ENCODE measurements at regions not wholly inside any gene's neighbourhood (a gene's known extent, or its start where the extent isn't known, plus 50 kb on each side); places are given as distances from the start of the nearest gene placed in this dataset.

DNA sequence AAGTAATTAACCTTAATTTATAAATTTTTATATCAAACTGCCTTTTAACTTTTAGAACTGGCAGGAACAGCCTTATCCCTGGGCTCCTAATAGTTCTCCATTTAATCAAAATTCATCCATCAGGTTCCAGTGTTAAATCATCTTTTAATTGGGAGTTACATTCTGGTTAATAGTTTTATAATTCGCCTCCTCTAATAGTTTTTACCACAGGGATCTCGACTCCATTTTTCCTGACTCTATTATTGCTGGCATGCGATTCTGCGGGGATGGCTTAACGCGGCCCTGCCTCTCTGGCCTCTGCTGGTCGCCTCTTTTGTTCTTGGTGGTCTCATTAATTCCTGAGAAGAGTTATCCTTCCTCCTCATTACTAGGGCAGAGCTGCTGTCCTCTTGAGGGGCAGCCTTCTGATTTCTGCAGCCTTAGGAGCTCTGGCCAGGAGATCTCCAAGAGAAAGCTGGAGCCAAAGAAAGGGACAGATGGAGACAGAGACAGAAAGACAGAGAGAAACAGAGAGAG is 71.1 kb downstream of the MRM1 start:
- Mint-ChIP-seq H3K4me1 (no peaks in the 10 kb centered on the region), H3K36me3 (no peaks in the 10 kb centered on the region), H3K9me3 (no peaks in the 10 kb centered on the region), H3K27me3 (ENCODE audit: low read depth) (peaks cover 35% of the 10 kb centered on the region), H3K27ac (no peak overlapping the region), H3K4me3 (no peak overlapping the region)
- TF ChIP-seq, protein P1, sequence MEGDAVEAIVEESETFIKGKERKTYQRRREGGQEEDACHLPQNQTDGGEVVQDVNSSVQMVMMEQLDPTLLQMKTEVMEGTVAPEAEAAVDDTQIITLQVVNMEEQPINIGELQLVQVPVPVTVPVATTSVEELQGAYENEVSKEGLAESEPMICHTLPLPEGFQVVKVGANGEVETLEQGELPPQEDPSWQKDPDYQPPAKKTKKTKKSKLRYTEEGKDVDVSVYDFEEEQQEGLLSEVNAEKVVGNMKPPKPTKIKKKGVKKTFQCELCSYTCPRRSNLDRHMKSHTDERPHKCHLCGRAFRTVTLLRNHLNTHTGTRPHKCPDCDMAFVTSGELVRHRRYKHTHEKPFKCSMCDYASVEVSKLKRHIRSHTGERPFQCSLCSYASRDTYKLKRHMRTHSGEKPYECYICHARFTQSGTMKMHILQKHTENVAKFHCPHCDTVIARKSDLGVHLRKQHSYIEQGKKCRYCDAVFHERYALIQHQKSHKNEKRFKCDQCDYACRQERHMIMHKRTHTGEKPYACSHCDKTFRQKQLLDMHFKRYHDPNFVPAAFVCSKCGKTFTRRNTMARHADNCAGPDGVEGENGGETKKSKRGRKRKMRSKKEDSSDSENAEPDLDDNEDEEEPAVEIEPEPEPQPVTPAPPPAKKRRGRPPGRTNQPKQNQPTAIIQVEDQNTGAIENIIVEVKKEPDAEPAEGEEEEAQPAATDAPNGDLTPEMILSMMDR (IDR thresholded peaks at IDR 0.05; ENCODE audit: unreplicated experiment), result no peak
- DNase-seq (ENCODE audit: low spot score in 2 of 2, unreplicated experiment in 2 of 2), result no peak

DNA sequence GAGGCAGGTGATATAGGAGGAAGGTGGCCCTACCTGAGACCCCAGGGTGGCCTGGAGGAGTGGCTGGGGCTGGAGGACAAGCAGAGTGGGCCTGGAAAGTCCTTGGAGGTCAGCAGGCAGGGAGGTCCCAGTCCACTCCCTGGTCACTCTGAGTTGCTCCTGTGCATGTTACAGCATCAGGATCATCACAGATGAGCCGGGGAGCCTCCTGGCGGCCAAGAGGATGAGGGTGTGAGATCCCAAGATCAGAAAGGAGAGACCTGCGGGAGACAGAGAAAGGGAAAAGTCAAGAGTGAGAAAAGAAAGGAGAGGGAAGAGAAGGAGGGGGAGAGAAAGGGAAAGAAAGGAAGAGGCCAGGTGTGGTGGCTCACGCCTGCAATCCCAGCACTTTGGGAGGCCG is 71.7 kb downstream of the MRM1 start:
- no peak for DNase-seq (ENCODE audit: low spot score in 2 of 2, unreplicated experiment in 2 of 2)
- H3K27me3 Mint-ChIP-seq (ENCODE audit: low read depth), result peaks cover 35% of the 10 kb centered on the region
- no peaks in the 10 kb centered on the region for H3K9me3 Mint-ChIP-seq
- no peaks in the 10 kb centered on the region for H3K36me3 Mint-ChIP-seq
- no peaks in the 10 kb centered on the region for H3K4me1 Mint-ChIP-seq
- no peak overlapping the region for H3K4me3 Mint-ChIP-seq
- TF ChIP-seq, protein P1 (IDR thresholded peaks at IDR 0.05; ENCODE audit: unreplicated experiment), result no peak
- no peak overlapping the region for H3K27ac Mint-ChIP-seq

DNA sequence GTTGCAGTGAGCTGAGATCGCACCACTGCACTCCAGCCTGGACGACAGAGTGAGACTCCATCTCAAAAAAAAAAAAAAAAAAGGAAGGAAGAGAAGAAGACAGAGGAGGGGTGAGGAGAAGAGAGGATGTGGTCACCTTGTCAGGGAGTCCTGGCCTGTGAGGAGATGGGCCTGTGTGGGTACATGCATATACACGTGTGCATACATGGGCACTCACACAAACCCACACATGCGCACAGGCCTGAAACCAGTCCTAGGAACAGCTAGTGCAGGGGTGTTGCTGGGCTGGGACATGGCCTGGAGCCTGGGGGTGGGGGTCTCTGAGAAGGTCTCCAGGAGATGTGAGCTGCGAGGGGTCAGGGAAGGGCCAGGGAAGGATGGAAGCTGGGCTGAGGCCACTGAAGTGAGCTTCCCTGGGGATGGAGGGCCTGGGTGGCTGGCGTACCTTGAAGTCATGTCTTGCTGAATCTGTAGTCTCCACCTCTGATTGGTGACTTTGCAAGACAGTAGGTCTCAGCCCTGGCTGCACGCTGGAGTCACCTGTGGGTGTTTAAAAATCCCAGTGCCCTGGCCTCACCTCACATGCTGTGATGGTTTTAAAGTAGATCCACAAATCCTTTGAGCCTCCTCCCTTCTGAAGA is 72.4 kb downstream of the MRM1 start:
- TF ChIP-seq, protein P1 (IDR thresholded peaks at IDR 0.05; ENCODE audit: unreplicated experiment), result no peak
- H3K27me3 Mint-ChIP-seq (ENCODE audit: low read depth), result peaks cover 35% of the 10 kb centered on the region
- H3K36me3 Mint-ChIP-seq, result no peaks in the 10 kb centered on the region
- H3K4me1 Mint-ChIP-seq, result no peaks in the 10 kb centered on the region
- DNase-seq (ENCODE audit: low spot score in 2 of 2, unreplicated experiment in 2 of 2), result no peak
- no peaks in the 10 kb centered on the region for H3K9me3 Mint-ChIP-seq
- H3K4me3 Mint-ChIP-seq, result no peak overlapping the region
- H3K27ac Mint-ChIP-seq, result no peak overlapping the region

DNA sequence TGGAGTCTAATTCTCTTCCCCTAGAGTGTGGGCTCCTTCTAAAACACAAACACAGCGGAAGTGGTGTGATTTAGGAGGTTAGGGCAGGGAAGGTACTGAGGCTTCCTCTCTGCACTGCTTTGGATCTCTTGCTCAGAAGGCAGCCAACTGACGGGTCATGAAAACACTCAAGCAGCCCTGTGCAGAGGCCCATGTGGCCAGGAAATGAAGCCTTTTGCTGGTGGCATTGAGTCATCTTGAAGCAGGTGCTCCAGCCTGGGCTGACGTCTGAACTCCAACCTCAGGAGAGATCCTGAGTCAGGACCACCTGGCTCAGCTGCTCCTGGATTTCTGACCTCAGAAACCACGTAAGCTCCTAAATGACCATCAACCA is 72.9 kb downstream of the MRM1 start:
- TF ChIP-seq, protein P1 (IDR thresholded peaks at IDR 0.05; ENCODE audit: unreplicated experiment), result no peak
- H3K27ac Mint-ChIP-seq, result no peak overlapping the region
- no peaks in the 10 kb centered on the region for H3K4me1 Mint-ChIP-seq
- H3K4me3 Mint-ChIP-seq, result no peak overlapping the region
- H3K27me3 Mint-ChIP-seq (ENCODE audit: low read depth), result peaks cover 39% of the 10 kb centered on the region
- no peaks in the 10 kb centered on the region for H3K9me3 Mint-ChIP-seq
- DNase-seq (ENCODE audit: low spot score in 2 of 2, unreplicated experiment in 2 of 2), result no peak
- H3K36me3 Mint-ChIP-seq, result no peaks in the 10 kb centered on the region

GRCh38 chr17:36675250-36675649 is 73.9 kb downstream of the MRM1 start:
- Mint-ChIP-seq H3K4me3 (no peak overlapping the region), H3K4me1 (no peaks in the 10 kb centered on the region), H3K27me3 (ENCODE audit: low read depth) (peaks cover 41% of the 10 kb centered on the region), H3K36me3 (no peaks in the 10 kb centered on the region), H3K27ac (no peak overlapping the region), H3K9me3 (no peaks in the 10 kb centered on the region)
- no peak for DNase-seq (ENCODE audit: low spot score in 2 of 2, unreplicated experiment in 2 of 2)
- TF ChIP-seq, protein P1 (IDR thresholded peaks at IDR 0.05; ENCODE audit: unreplicated experiment), result no peak

All from mesothelial cell of epicardium (in vitro differentiated cells).